GM23338 (cell line): ENCODE measurements at regions not wholly inside any gene's neighbourhood (a gene's known extent, or its start where the extent isn't known, plus 50 kb on each side); places are given as distances from the start of the nearest gene placed in this dataset.

Experiments used
- ATAC-seq: fragments of 200-7000 bp; cut with Tn5 transposase; 3 replicates; pipeline ENCODE4 v1.9.1; 2020
- DNase-seq: peaks from one replicate; pipeline ENCODE4 v3.0.0-alpha.2; 2015; ENCODE audit warnings: low spot score
- H2AFZ ChIP-seq: fragments of 200-600 bp; sonication (generic); 2 replicates; pipeline ENCODE4 v1.8.0; 2016; ENCODE audit warnings: antibody characterized with exemption, mild to moderate bottlenecking, moderate library complexity
- H3F3A ChIP-seq: fragments of 200-600 bp; sonication (generic); replicated peaks from 2 replicates; pipeline ENCODE4 v1.8.0; 2017; ENCODE audit warnings: antibody characterized with exemption, mixed run types, low read depth
- H3K27ac ChIP-seq: fragments of 200-600 bp; sonication (generic); 2 replicates; pipeline ENCODE4 v1.6.1; 2016; ENCODE audit warnings: low read depth
- H3K27me3 ChIP-seq: fragments of 200-600 bp; sonication (generic); 2 replicates; pipeline ENCODE4 v1.8.0; 2016; ENCODE audit warnings: mild to moderate bottlenecking, mixed run types, moderate library complexity; ENCODE audit not compliant: insufficient read depth
- H3K36me3 ChIP-seq: fragments of 200-600 bp; sonication (generic); 2 replicates; pipeline ENCODE4 v1.8.0; 2016; ENCODE audit warnings: mild to moderate bottlenecking; ENCODE audit not compliant: insufficient read depth
- H3K4me1 ChIP-seq: fragments of 200-600 bp; sonication (generic); 2 replicates; pipeline ENCODE4 v1.8.0; 2016; ENCODE audit warnings: mild to moderate bottlenecking, moderate library complexity; ENCODE audit not compliant: insufficient read depth
- H3K4me2 ChIP-seq: fragments of 200-600 bp; sonication (generic); 2 replicates; pipeline ENCODE4 v1.7.1; 2017; ENCODE audit warnings: mixed run types
- H3K4me3 ChIP-seq: fragments of 200-600 bp; sonication (generic); 2 replicates; pipeline ENCODE4 v1.6.1; 2016; ENCODE audit warnings: mixed run types
- H3K79me2 ChIP-seq: fragments of 200-600 bp; sonication (generic); replicated peaks from 2 replicates; pipeline ENCODE4 v1.8.0; 2017; ENCODE audit warnings: mild to moderate bottlenecking; ENCODE audit not compliant: insufficient read depth
- H3K9me2 ChIP-seq: fragments of 200-600 bp; sonication (generic); 2 replicates; pipeline ENCODE4 v1.8.0; 2017; ENCODE audit not compliant: insufficient read depth
- H4K20me1 ChIP-seq: fragments of 200-600 bp; sonication (generic); replicated peaks from 2 replicates; pipeline ENCODE4 v1.8.0; 2017; ENCODE audit warnings: mild to moderate bottlenecking; ENCODE audit not compliant: insufficient read depth
- H3K27ac Mint-ChIP-seq: 2 replicates; pipeline ENCODE4 v1.8.0; 2020; ENCODE audit warnings: inconsistent platforms, mild to moderate bottlenecking, moderate library complexity, mixed read lengths
- H3K27me3 Mint-ChIP-seq: 3 replicates; pipeline ENCODE4 v1.8.0; 2022; ENCODE audit warnings: low read depth, mild to moderate bottlenecking, moderate library complexity, mixed read lengths, inconsistent platforms; ENCODE audit not compliant: insufficient read depth, poor library complexity
- H3K36me3 Mint-ChIP-seq: 3 replicates; pipeline ENCODE4 v1.8.0; 2021; ENCODE audit warnings: low read depth, mild to moderate bottlenecking, inconsistent platforms, moderate library complexity, mixed read lengths
- H3K4me1 Mint-ChIP-seq: 3 replicates; pipeline ENCODE4 v1.8.0; 2020; ENCODE audit warnings: mild to moderate bottlenecking, inconsistent platforms, mixed read lengths
- H3K4me3 Mint-ChIP-seq: 3 replicates; pipeline ENCODE4 v1.8.0; 2021; ENCODE audit warnings: moderate library complexity, mild to moderate bottlenecking, inconsistent platforms, mixed read lengths
- H3K9me3 Mint-ChIP-seq: 3 replicates; pipeline ENCODE4 v1.8.0; 2020; ENCODE audit warnings: moderate library complexity, mild to moderate bottlenecking, inconsistent platforms, mixed read lengths
- CREB1 ChIP-seq: fragments of 250-450 bp; sonication (Bioruptor Pico); IDR thresholded peaks from 2 replicates; pipeline ENCODE4 v1.5.0; 2020; ENCODE audit warnings: low read depth, mild to moderate bottlenecking, moderate library complexity
- ETS1 ChIP-seq: IDR thresholded peaks from 2 replicates; pipeline ENCODE4 v1.6.1; 2016; ENCODE audit warnings: antibody characterized with exemption
- EZH2 ChIP-seq: fragments of 200-600 bp; sonication (generic); IDR thresholded peaks from one replicate; pipeline ENCODE4 v1.8.0; 2017; ENCODE audit warnings: antibody characterized with exemption, mild to moderate bottlenecking, low read depth; ENCODE audit not compliant: unreplicated experiment
- EZH2phosphoT487 ChIP-seq: fragments of 200-600 bp; sonication (generic); IDR thresholded peaks from one replicate; pipeline ENCODE4 v1.8.1; 2018; ENCODE audit warnings: antibody characterized with exemption; ENCODE audit not compliant: unreplicated experiment
- NANOG ChIP-seq: IDR thresholded peaks from 2 replicates; pipeline ENCODE4 v1.6.1; 2016; ENCODE audit warnings: antibody characterized with exemption, borderline replicate concordance
- POLR2AphosphoS5 ChIP-seq: IDR thresholded peaks from 2 replicates; pipeline ENCODE4 v1.6.1; 2016; ENCODE audit warnings: antibody characterized with exemption, low read depth
- REST ChIP-seq: IDR thresholded peaks from one replicate; pipeline ENCODE4 v1.6.1; 2018; ENCODE audit warnings: antibody characterized with exemption; ENCODE audit not compliant: unreplicated experiment
- STAT1 ChIP-seq: IDR thresholded peaks from one replicate; pipeline ENCODE4 v1.6.1; 2016; ENCODE audit warnings: antibody characterized with exemption; ENCODE audit not compliant: unreplicated experiment
- ZNF114 ChIP-seq: fragments of 250-450 bp; sonication (Bioruptor Pico); IDR thresholded peaks from 2 replicates; pipeline ENCODE4 v1.5.0; 2020; ENCODE audit warnings: mild to moderate bottlenecking, moderate library complexity
- ZNF331 ChIP-seq: fragments of 250-450 bp; sonication (Bioruptor Pico); IDR thresholded peaks from 2 replicates; pipeline ENCODE4 v1.5.0; 2020; ENCODE audit warnings: low read depth, mild to moderate bottlenecking, moderate library complexity
- TF ChIP-seq, protein P1 (sequence below): fragments of 250-450 bp; sonication (Bioruptor Pico); IDR thresholded peaks from 2 replicates; pipeline ENCODE4 v1.5.0; 2020; ENCODE audit warnings: mild to moderate bottlenecking, moderate library complexity

DNA sequence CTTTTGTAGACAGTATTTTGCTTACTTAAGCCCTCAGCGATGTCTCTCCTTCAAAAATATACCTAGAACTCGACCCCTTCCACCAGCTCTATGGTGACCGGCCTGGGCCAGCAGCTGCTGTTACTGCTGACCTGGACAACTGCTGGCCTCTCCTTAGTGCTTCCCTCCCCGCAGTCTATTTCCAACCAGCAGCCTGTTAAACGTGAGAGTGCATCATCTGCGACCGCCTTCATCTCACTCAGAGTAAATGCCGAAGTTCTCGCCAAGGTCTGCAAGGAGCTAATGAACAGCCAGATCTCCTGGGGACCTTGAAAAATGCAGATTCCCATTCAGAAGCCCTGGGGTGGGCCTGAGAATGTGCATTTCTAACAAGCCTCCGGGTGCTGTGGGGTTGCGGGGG is 86.7 kb downstream of the RPLP1 start (continued):
- TF ChIP-seq ETS1 = no peak
- TF ChIP-seq CREB1 (CRISPR knock-in tag) = no peak

GRCh38 chr15:69540622-69541021 is 88.0 kb downstream of the RPLP1 start:
- Histone ChIP-seq H3K79me2 (no peaks in the 10 kb centered on the region), H3K9me2 (no peaks in the 10 kb centered on the region; the same call in 1 of the 2 replicates), H3K27me3 (no peaks in the 10 kb centered on the region), H3F3A (no peaks in the 10 kb centered on the region), H2AFZ (no peak overlapping the region), H4K20me1 (no peaks in the 10 kb centered on the region; the same call in 1 of the 2 replicates), H3K4me1 (no peaks in the 10 kb centered on the region), H3K27ac (no peak overlapping the region), H3K4me2 (no peak overlapping the region), H3K36me3 (no peaks in the 10 kb centered on the region), H3K4me3 (no peak overlapping the region)
- Mint-ChIP-seq H3K27me3 (no peaks in the 10 kb centered on the region), H3K27ac (no peak overlapping the region), H3K36me3 (no peaks in the 10 kb centered on the region), H3K4me1 (peaks cover 27% of the 10 kb centered on the region; the same call in 2 of the 3 replicates), H3K4me3 (no peak overlapping the region), H3K9me3 (no peaks in the 10 kb centered on the region)
- ATAC-seq (no peak), DNase-seq (no peak)
- TF ChIP-seq EZH2phosphoT487 (no peak), EZH2 (no peak)

DNA sequence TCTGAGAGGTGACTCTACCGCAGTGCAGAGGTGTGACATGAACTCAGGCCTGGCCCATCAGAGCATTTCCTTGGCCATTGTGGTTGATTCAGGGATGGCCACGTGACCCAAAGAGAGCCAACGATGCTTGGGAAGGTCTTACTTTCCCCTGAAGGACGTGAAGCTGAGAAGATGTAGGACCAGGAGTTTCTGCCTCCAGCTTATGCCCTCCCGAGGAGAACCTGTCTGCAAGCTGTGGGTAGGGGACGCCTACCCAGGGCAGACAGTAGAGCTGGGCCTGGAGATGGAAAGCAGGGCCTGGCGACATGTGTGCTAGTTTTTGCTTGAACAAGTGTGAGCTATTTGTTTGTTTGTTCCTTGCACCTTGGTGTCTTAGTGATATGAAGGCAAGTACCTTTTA is 89.4 kb downstream of the RPLP1 start:
- no peaks in the 10 kb centered on the region for H3K27me3 Mint-ChIP-seq
- H3K36me3 Mint-ChIP-seq = no peaks in the 10 kb centered on the region
- H3K27ac Mint-ChIP-seq = no peak overlapping the region
- no peak for TF ChIP-seq EZH2phosphoT487
- no peak for TF ChIP-seq NANOG
- TF ChIP-seq, protein P1, sequence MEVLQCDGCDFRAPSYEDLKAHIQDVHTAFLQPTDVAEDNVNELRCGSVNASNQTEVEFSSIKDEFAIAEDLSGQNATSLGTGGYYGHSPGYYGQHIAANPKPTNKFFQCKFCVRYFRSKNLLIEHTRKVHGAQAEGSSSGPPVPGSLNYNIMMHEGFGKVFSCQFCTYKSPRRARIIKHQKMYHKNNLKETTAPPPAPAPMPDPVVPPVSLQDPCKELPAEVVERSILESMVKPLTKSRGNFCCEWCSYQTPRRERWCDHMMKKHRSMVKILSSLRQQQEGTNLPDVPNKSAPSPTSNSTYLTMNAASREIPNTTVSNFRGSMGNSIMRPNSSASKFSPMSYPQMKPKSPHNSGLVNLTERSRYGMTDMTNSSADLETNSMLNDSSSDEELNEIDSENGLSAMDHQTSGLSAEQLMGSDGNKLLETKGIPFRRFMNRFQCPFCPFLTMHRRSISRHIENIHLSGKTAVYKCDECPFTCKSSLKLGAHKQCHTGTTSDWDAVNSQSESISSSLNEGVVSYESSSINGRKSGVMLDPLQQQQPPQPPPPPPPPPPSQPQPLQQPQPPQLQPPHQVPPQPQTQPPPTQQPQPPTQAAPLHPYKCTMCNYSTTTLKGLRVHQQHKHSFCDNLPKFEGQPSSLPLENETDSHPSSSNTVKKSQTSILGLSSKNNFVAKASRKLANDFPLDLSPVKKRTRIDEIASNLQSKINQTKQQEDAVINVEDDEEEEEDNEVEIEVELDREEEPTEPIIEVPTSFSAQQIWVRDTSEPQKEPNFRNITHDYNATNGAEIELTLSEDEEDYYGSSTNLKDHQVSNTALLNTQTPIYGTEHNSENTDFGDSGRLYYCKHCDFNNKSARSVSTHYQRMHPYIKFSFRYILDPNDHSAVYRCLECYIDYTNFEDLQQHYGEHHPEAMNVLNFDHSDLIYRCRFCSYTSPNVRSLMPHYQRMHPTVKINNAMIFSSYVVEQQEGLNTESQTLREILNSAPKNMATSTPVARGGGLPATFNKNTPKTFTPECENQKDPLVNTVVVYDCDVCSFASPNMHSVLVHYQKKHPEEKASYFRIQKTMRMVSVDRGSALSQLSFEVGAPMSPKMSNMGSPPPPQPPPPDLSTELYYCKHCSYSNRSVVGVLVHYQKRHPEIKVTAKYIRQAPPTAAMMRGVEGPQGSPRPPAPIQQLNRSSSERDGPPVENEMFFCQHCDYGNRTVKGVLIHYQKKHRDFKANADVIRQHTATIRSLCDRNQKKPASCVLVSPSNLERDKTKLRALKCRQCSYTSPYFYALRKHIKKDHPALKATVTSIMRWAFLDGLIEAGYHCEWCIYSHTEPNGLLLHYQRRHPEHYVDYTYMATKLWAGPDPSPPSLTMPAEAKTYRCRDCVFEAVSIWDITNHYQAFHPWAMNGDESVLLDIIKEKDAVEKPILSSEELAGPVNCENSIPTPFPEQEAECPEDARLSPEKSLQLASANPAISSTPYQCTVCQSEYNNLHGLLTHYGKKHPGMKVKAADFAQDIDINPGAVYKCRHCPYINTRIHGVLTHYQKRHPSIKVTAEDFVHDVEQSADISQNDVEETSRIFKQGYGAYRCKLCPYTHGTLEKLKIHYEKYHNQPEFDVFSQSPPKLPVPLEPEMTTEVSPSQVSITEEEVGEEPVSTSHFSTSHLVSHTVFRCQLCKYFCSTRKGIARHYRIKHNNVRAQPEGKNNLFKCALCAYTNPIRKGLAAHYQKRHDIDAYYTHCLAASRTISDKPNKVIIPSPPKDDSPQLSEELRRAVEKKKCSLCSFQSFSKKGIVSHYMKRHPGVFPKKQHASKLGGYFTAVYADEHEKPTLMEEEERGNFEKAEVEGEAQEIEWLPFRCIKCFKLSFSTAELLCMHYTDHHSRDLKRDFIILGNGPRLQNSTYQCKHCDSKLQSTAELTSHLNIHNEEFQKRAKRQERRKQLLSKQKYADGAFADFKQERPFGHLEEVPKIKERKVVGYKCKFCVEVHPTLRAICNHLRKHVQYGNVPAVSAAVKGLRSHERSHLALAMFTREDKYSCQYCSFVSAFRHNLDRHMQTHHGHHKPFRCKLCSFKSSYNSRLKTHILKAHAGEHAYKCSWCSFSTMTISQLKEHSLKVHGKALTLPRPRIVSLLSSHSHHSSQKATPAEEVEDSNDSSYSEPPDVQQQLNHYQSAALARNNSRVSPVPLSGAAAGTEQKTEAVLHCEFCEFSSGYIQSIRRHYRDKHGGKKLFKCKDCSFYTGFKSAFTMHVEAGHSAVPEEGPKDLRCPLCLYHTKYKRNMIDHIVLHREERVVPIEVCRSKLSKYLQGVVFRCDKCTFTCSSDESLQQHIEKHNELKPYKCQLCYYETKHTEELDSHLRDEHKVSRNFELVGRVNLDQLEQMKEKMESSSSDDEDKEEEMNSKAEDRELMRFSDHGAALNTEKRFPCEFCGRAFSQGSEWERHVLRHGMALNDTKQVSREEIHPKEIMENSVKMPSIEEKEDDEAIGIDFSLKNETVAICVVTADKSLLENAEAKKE (CRISPR knock-in tag) = no peak
- no peak for TF ChIP-seq ZNF331 (CRISPR knock-in tag)
- TF ChIP-seq EZH2 = no peak
- no peak for TF ChIP-seq ZNF114
- no peak for TF ChIP-seq STAT1
- TF ChIP-seq REST = no peak
- no peak for TF ChIP-seq POLR2AphosphoS5

More for the DNA sequence above, 89.4 kb downstream of the RPLP1 start:
- no peaks in the 10 kb centered on the region for H4K20me1 ChIP-seq
- no peak overlapping the region for H3K27ac ChIP-seq
- H2AFZ ChIP-seq = no peak overlapping the region
- H3F3A ChIP-seq = no peaks in the 10 kb centered on the region
- no peak overlapping the region for H3K4me3 ChIP-seq
- Mint-ChIP-seq H3K9me3 (no peaks in the 10 kb centered on the region), H3K4me1 (peaks cover 17% of the 10 kb centered on the region; the same call in 2 of the 3 replicates), H3K4me3 (no peak overlapping the region)
- no peaks in the 10 kb centered on the region for H3K36me3 ChIP-seq
- H3K27me3 ChIP-seq = no peaks in the 10 kb centered on the region
- no peaks in the 10 kb centered on the region for H3K79me2 ChIP-seq
- H3K4me1 ChIP-seq = no peaks in the 10 kb centered on the region
- no peak overlapping the region for H3K4me2 ChIP-seq
- H3K9me2 ChIP-seq = no peaks in the 10 kb centered on the region; the same call in 1 of the 2 replicates
- ATAC-seq (no peak), DNase-seq (no peak)
